IgD-negative memory B cell (primary cell): ENCODE measurements at regions not wholly inside any gene's neighbourhood (a gene's known extent, or its start where the extent isn't known, plus 50 kb on each side); places are given as distances from the start of the nearest gene placed in this dataset.

Experiments
- H3K27ac Mint-ChIP-seq, 3 donors: one replicate each; pipeline ENCODE4 v1.8.0; 2020 to 2022; ENCODE audit warnings: mild to moderate bottlenecking in 3 of 3, mixed read lengths in 3 of 3, moderate library complexity in 1 of 3
- H3K27me3 Mint-ChIP-seq: one replicate; pipeline ENCODE4 v1.8.0; 2021; ENCODE audit warnings: mixed read lengths
- H3K36me3 Mint-ChIP-seq: one replicate; pipeline ENCODE4 v1.8.0; 2020; ENCODE audit warnings: mild to moderate bottlenecking, mixed read lengths
- H3K4me1 Mint-ChIP-seq, 3 donors: one replicate each; pipeline ENCODE4 v1.8.0; 2020 to 2022; ENCODE audit warnings: mixed read lengths in 3 of 3, mild to moderate bottlenecking in 1 of 3
- H3K4me3 Mint-ChIP-seq, 4 donors: one replicate each; pipeline ENCODE4 v1.8.0; 2020 to 2022; ENCODE audit warnings: mild to moderate bottlenecking in 4 of 4, mixed read lengths in 4 of 4, moderate library complexity in 3 of 4
- H3K9me3 Mint-ChIP-seq, 3 donors: one replicate each; pipeline ENCODE4 v1.8.0; 2020 to 2021; ENCODE audit warnings: mixed read lengths in 3 of 3, mild to moderate bottlenecking in 1 of 3

DNA sequence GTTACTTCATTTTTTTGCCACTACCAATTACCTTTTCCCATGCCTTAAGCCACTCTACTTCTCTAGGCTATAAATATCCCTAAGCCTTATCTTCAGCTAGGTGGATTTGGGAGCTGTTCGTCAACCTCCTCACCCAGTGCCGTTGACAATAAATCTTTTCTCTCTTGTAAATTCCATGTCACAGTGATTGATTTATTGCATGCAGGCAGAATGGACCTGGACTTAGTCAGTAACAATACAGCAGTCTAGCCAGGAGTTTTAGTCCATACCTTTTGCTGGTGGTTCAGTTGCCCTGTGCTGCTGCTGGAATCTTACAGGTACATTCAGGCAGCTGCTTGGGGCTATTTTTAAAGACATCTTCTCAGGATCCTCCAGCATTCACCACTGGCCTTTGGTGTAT is 350.5 kb upstream of the NRG3 start:
- H3K27ac Mint-ChIP-seq: no peak overlapping the region

GRCh38 chr10:81532403-81532802 is 342.6 kb upstream of the NRG3 start:
- Mint-ChIP-seq H3K27me3 (no peaks in the 10 kb centered on the region), H3K4me1 (no peaks in the 10 kb centered on the region), H3K36me3 (no peaks in the 10 kb centered on the region), H3K27ac (no peak overlapping the region), H3K4me3 (no peak overlapping the region), H3K9me3 (peaks cover 5 to 18% (median 13%) of the 10 kb centered on the region in 3 donors)

More for the DNA sequence above, 350.5 kb upstream of the NRG3 start:
- no peaks in the 10 kb centered on the region for H3K36me3 Mint-ChIP-seq
- peaks cover 0 to 10% (median 2%) of the 10 kb centered on the region in 3 donors for H3K9me3 Mint-ChIP-seq
- H3K27me3 Mint-ChIP-seq: no peaks in the 10 kb centered on the region
- H3K4me1 Mint-ChIP-seq: no peaks in the 10 kb centered on the region
- no peak overlapping the region for H3K4me3 Mint-ChIP-seq

- Mint-ChIP-seq H3K27me3 (no peaks in the 10 kb centered on the region), H3K9me3 (peaks cover 5 to 24% (median 9%) of the 10 kb centered on the region in 3 donors), H3K36me3 (no peaks in the 10 kb centered on the region), H3K27ac (no peak overlapping the region), H3K4me3 (no peak overlapping the region), H3K4me1 (no peaks in the 10 kb centered on the region)
These were observed 340.0 kb upstream of the NRG3 start for GRCh38 chr10:81534991-81535390.

GRCh38 chr10:81541517-81541916 is 333.5 kb upstream of the NRG3 start:
- peaks cover 0 to 8% (median 8%) of the 10 kb centered on the region in 3 donors for H3K9me3 Mint-ChIP-seq
- no peaks in the 10 kb centered on the region for H3K4me1 Mint-ChIP-seq
- no peak overlapping the region for H3K27ac Mint-ChIP-seq
- H3K27me3 Mint-ChIP-seq: no peaks in the 10 kb centered on the region
- H3K4me3 Mint-ChIP-seq: no peak overlapping the region
- H3K36me3 Mint-ChIP-seq: peaks cover 2% of the 10 kb centered on the region

- Mint-ChIP-seq H3K9me3 (peaks cover 7 to 21% (median 12%) of the 10 kb centered on the region in 3 donors), H3K27ac (no peak overlapping the region)
These were observed 328.8 kb upstream of the NRG3 start for GRCh38 chr10:81546243-81546642.

DNA sequence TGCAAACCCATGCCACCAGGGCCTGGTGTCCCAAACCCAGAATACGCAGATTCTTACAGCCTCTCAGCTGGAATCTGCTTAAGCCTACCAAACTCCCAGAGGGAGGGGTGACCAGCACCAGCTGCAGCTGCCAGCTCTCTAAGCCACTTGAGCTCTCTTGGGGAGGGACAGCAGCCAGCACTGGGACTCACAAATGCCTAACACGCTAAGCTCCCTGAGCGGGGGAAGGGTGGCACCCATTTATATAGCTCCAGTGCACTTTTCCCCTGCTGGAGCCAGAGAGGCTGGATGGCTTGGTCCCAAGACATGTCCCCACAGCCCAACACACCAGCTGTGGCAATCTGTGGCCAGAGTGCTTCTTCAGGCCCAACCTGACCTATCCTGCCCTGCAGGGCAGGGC is 326.8 kb upstream of the NRG3 start:
- H3K36me3 Mint-ChIP-seq: peaks cover 2% of the 10 kb centered on the region
- H3K4me3 Mint-ChIP-seq: no peak overlapping the region
- no peaks in the 10 kb centered on the region for H3K27me3 Mint-ChIP-seq
- H3K4me1 Mint-ChIP-seq: no peaks in the 10 kb centered on the region
- no peak overlapping the region for H3K27ac Mint-ChIP-seq
- H3K9me3 Mint-ChIP-seq: peaks cover 9 to 29% (median 14%) of the 10 kb centered on the region in 3 donors

More at GRCh38 chr10:81546243-81546642, 328.8 kb upstream of the NRG3 start:
- Mint-ChIP-seq H3K4me1 (no peaks in the 10 kb centered on the region), H3K36me3 (peaks cover 2% of the 10 kb centered on the region), H3K27me3 (no peaks in the 10 kb centered on the region), H3K4me3 (no peak overlapping the region)

- H3K36me3 Mint-ChIP-seq: peaks cover 2% of the 10 kb centered on the region
- H3K27me3 Mint-ChIP-seq: no peaks in the 10 kb centered on the region
- H3K4me3 Mint-ChIP-seq: no peak overlapping the region
- H3K27ac Mint-ChIP-seq: no peak overlapping the region
- peaks cover 0 to 28% (median 2%) of the 10 kb centered on the region in 3 donors for H3K9me3 Mint-ChIP-seq
- peaks cover 0 to 1% (median 0%) of the 10 kb centered on the region in 3 donors for H3K4me1 Mint-ChIP-seq
These were observed 310.9 kb upstream of the NRG3 start for GRCh38 chr10:81564143-81564542.

GRCh38 chr10:81569488-81569887 is 305.5 kb upstream of the NRG3 start:
- H3K9me3 Mint-ChIP-seq: peaks cover 0 to 20% (median 4%) of the 10 kb centered on the region in 3 donors
- no peaks in the 10 kb centered on the region for H3K27me3 Mint-ChIP-seq
- no peaks in the 10 kb centered on the region for H3K4me1 Mint-ChIP-seq

DNA sequence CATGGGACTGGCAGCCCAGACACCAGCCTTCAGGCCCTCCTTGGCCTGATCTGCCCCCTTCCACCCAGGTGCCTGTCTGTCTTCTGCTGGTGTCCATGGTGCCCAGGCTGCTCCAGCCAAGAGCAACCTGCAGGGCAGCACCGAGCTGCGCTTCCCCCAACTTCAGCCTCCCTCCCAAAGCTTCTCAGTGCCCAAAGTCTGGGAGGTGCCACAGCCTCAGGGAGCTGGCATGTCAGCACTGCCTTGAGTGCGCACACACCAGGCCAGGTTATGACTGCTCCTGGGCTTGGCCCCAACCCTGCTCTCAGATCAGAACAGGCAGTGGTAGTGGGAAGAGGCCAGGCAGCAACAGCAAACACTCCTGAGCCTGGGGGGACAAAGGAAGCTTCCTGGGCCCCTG is 304.6 kb upstream of the NRG3 start:
- H3K4me3 Mint-ChIP-seq: no peak overlapping the region
- no peaks in the 10 kb centered on the region for H3K27me3 Mint-ChIP-seq
- H3K36me3 Mint-ChIP-seq: peaks cover 2% of the 10 kb centered on the region
- H3K4me1 Mint-ChIP-seq: no peaks in the 10 kb centered on the region
- H3K9me3 Mint-ChIP-seq: peaks cover 0 to 18% (median 4%) of the 10 kb centered on the region in 3 donors
- H3K27ac Mint-ChIP-seq: no peak overlapping the region

More at GRCh38 chr10:81569488-81569887, 305.5 kb upstream of the NRG3 start:
- peaks cover 2% of the 10 kb centered on the region for H3K36me3 Mint-ChIP-seq
- no peak overlapping the region for H3K4me3 Mint-ChIP-seq
- H3K27ac Mint-ChIP-seq: no peak overlapping the region

GRCh38 chr10:81570878-81571794 is 303.9 kb upstream of the NRG3 start:
- Mint-ChIP-seq H3K9me3 (peaks cover 0 to 22% (median 4%) of the 10 kb centered on the region in 3 donors), H3K27ac (peak overlapping the region in 1 of 3 donors; percentile 64), H3K4me3 (no peak overlapping the region), H3K36me3 (peaks cover 2% of the 10 kb centered on the region), H3K4me1 (no peaks in the 10 kb centered on the region), H3K27me3 (no peaks in the 10 kb centered on the region)

- Mint-ChIP-seq H3K27ac (no peak overlapping the region), H3K36me3 (no peaks in the 10 kb centered on the region), H3K4me1 (peaks cover 0 to 2% (median 0%) of the 10 kb centered on the region in 3 donors), H3K27me3 (no peaks in the 10 kb centered on the region), H3K9me3 (peaks cover 2 to 28% (median 11%) of the 10 kb centered on the region in 3 donors), H3K4me3 (no peak overlapping the region)
These were observed 300.0 kb upstream of the NRG3 start for GRCh38 chr10:81575036-81575435.

DNA sequence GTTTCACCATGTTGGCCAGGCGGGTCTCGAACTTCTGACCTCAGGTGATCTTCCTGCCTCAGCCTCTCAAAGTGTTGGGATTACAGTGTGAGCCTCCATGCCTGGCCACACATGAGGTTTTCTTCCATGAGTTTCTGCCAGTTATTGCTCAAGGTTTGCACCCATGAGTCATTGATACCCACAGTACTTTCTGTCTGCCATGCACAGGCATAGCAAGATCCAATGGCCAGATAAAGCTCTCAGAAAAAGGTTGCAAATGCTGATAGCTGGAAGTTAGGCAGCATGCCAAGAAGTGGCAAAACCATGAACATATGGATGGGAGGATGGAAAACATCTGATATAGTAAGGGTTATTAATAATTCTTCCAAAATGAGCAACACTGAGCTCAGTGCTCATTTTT is 298.7 kb upstream of the NRG3 start:
- Mint-ChIP-seq H3K27me3 (no peaks in the 10 kb centered on the region), H3K9me3 (peaks cover 2 to 28% (median 11%) of the 10 kb centered on the region in 3 donors), H3K27ac (no peak overlapping the region), H3K4me1 (peaks cover 0 to 2% (median 0%) of the 10 kb centered on the region in 3 donors), H3K36me3 (no peaks in the 10 kb centered on the region), H3K4me3 (no peak overlapping the region)

- H3K27ac Mint-ChIP-seq: no peak overlapping the region
- H3K9me3 Mint-ChIP-seq: peaks cover 6 to 27% (median 8%) of the 10 kb centered on the region in 3 donors
- H3K4me3 Mint-ChIP-seq: no peak overlapping the region
- H3K4me1 Mint-ChIP-seq: peaks cover 0 to 2% (median 0%) of the 10 kb centered on the region in 3 donors
- H3K36me3 Mint-ChIP-seq: no peaks in the 10 kb centered on the region
- no peaks in the 10 kb centered on the region for H3K27me3 Mint-ChIP-seq
These were observed 280.0 kb upstream of the NRG3 start for GRCh38 chr10:81594991-81595390.

GRCh38 chr10:81600185-81600584 is 274.8 kb upstream of the NRG3 start:
- H3K36me3 Mint-ChIP-seq: no peaks in the 10 kb centered on the region
- no peak overlapping the region for H3K4me3 Mint-ChIP-seq

GRCh38 chr10:81603106-81603620 is 271.8 kb upstream of the NRG3 start:
- Mint-ChIP-seq H3K4me1 (no peaks in the 10 kb centered on the region), H3K9me3 (peaks cover 2 to 27% (median 2%) of the 10 kb centered on the region in 3 donors), H3K4me3 (no peak overlapping the region), H3K27me3 (no peaks in the 10 kb centered on the region), H3K27ac (no peak overlapping the region), H3K36me3 (no peaks in the 10 kb centered on the region)

More at GRCh38 chr10:81600185-81600584, 274.8 kb upstream of the NRG3 start:
- Mint-ChIP-seq H3K27me3 (no peaks in the 10 kb centered on the region), H3K27ac (no peak overlapping the region), H3K9me3 (peaks cover 4 to 29% (median 4%) of the 10 kb centered on the region in 3 donors), H3K4me1 (no peaks in the 10 kb centered on the region)
